PC-3 (cell line): ENCODE measurements at regions not wholly inside any gene's neighbourhood (a gene's known extent, or its start where the extent isn't known, plus 50 kb on each side); places are given as distances from the start of the nearest gene placed in this dataset.

Experiments used
- ATAC-seq: fragments of 200-7000 bp; cut with Tn5 transposase; 2 replicates; pipeline ENCODE4 v1.9.1; 2020; ENCODE audit warnings: mild to moderate bottlenecking, moderate library complexity
- BruUV-seq: library from RNA; stranded (reverse); fragments of 400-500 nt; replicated peaks from 2 replicates; lab custom pipeline; 2021; lab: Mats Ljungman, UMichigan
- CTCF ChIA-PET: fragments of 300-600 bp; sonication (Branson Sonifier 250); formaldehyde crosslinking; loops from one replicate; lab custom pipeline; 2022; ENCODE audit warnings: antibody characterized with exemption; lab: Charles Lee
- POLR2A ChIA-PET: fragments of 300-600 bp; sonication (Branson Sonifier 250); formaldehyde crosslinking; loops from one replicate; lab custom pipeline; 2022; ENCODE audit warnings: antibody characterized with exemption; ENCODE audit not compliant: unreplicated experiment; lab: Charles Lee
- DNase-seq: peaks from one replicate; pipeline ENCODE4 v3.0.0-alpha.2; 2015
- H2AFZ ChIP-seq: fragments of 300-600 bp; sonication (generic); 2 replicates; pipeline ENCODE4 v1.6.0; 2016; ENCODE audit warnings: antibody characterized with exemption, low read length
- H3F3A ChIP-seq: fragments of 300-600 bp; sonication (generic); one replicate; pipeline ENCODE4 v1.6.0; 2017; ENCODE audit warnings: antibody characterized with exemption, low read length, control low read depth, mild to moderate bottlenecking; ENCODE audit not compliant: unreplicated experiment
- H3K27ac ChIP-seq: fragments of 300-600 bp; sonication (generic); 2 replicates; pipeline ENCODE4 v1.5.1; 2016; ENCODE audit warnings: mild to moderate bottlenecking, low read length
- H3K27me3 ChIP-seq: fragments of 300-600 bp; sonication (generic); 2 replicates; pipeline ENCODE4 v1.6.1; 2016; ENCODE audit warnings: low read length, mixed read lengths
- H3K36me3 ChIP-seq: fragments of 300-600 bp; sonication (generic); 2 replicates; pipeline ENCODE4 v1.6.1; 2016; ENCODE audit warnings: low read depth, mixed run types, low read length, mixed read lengths
- H3K4me1 ChIP-seq: fragments of 300-600 bp; sonication (generic); 2 replicates; pipeline ENCODE4 v1.5.1; 2016; ENCODE audit warnings: low read length; ENCODE audit not compliant: insufficient read depth
- H3K4me2 ChIP-seq: fragments of 300-600 bp; sonication (generic); 2 replicates; pipeline ENCODE4 v1.6.0; 2016; ENCODE audit warnings: low read length
- H3K4me3 ChIP-seq: fragments of 300-600 bp; sonication (generic); 2 replicates; pipeline ENCODE4 v1.5.1; 2016; ENCODE audit warnings: mild to moderate bottlenecking, low read length, mixed read lengths
- H3K79me2 ChIP-seq: fragments of 300-600 bp; sonication (generic); 2 replicates; pipeline ENCODE4 v1.6.1; 2017; ENCODE audit warnings: low read length, mixed read lengths
- H3K9ac ChIP-seq: fragments of 300-600 bp; sonication (generic); 2 replicates; pipeline ENCODE4 v1.6.0; 2016; ENCODE audit warnings: mild to moderate bottlenecking, low read length
- H3K9me2 ChIP-seq: fragments of 300-600 bp; sonication (generic); replicated peaks from 2 replicates; pipeline ENCODE4 v1.6.1; 2016; ENCODE audit warnings: mixed run types, low read length, mixed read lengths
- H3K9me3 ChIP-seq: fragments of 300-600 bp; sonication (generic); 2 replicates; pipeline ENCODE4 v1.6.1; 2016; ENCODE audit warnings: low read length, mixed read lengths
- H4K20me1 ChIP-seq: fragments of 300-600 bp; sonication (generic); 2 replicates; pipeline ENCODE4 v1.6.1; 2016; ENCODE audit warnings: low read length, mixed read lengths
- CTCF ChIP-seq: fragments of 300-600 bp; sonication (generic); conservative IDR thresholded peaks from 2 replicates; pipeline ENCODE4 v1.5.1; 2017; ENCODE audit warnings: antibody characterized with exemption, low read depth, mild to moderate bottlenecking, low read length
- EZH2 ChIP-seq: fragments of 300-600 bp; sonication (generic); IDR thresholded peaks from one replicate; pipeline ENCODE4 v1.6.1; 2017; ENCODE audit warnings: antibody characterized with exemption, mild to moderate bottlenecking, low read length; ENCODE audit not compliant: unreplicated experiment
- EZH2phosphoT487 ChIP-seq: fragments of 300-600 bp; sonication (generic); IDR thresholded peaks from 2 replicates; pipeline ENCODE4 v1.6.1; 2018; ENCODE audit warnings: mild to moderate bottlenecking, antibody characterized with exemption, low read length, borderline replicate concordance
- intact Hi-C: fragments of 100-400 bp; cut with micrococcal nuclease; formaldehyde crosslinking; loops from 2 replicates; pipeline ENCODE4 v1.9.0; 2023

DNA sequence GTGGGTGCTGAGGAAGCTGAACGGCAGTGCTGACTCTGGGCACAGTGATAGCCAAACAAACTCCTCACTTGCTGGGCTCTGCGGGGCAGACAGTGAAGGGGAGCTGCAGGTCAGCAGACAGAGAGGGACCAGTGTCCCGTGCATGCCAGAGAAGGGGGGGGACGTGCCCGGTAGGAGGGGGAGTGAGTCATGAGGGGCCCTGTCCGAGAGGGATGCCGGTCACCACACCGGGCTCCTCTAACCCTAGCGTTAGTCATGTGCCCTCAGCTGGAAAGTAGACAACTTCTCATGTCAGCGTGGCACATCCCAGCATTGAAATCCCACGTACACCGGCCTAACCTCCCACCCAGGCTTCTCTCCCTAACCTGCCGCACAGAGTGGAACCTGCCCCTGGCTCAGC lies 117.1 kb upstream of the DPP6 start:
- H3K79me2 ChIP-seq, result no peaks in the 10 kb centered on the region
- H3K4me2 ChIP-seq, result no peak overlapping the region
- no peaks in the 10 kb centered on the region for H3K4me1 ChIP-seq
- H3F3A ChIP-seq, result no peaks in the 10 kb centered on the region
- intact Hi-C loops, result no loop called here
- no peak for ATAC-seq
- POLR2A ChIA-PET, result no interaction called here
- no peak overlapping the region for H2AFZ ChIP-seq
- no peaks in the 10 kb centered on the region for H3K36me3 ChIP-seq
- no peaks in the 10 kb centered on the region for H3K9me2 ChIP-seq
- CTCF ChIA-PET, result no interaction called here
- no peak overlapping the region for H3K9ac ChIP-seq
- TF ChIP-seq EZH2 (no peak), EZH2phosphoT487 (no peak), CTCF (no peak)
- H3K27ac ChIP-seq, result no peak overlapping the region
- no peaks in the 10 kb centered on the region for H4K20me1 ChIP-seq
- no TSS peak for BruUV-seq
- H3K9me3 ChIP-seq, result no peaks in the 10 kb centered on the region
- no peaks in the 10 kb centered on the region for H3K27me3 ChIP-seq
- DNase-seq, result no peak
- H3K4me3 ChIP-seq, result no peak overlapping the region

DNA sequence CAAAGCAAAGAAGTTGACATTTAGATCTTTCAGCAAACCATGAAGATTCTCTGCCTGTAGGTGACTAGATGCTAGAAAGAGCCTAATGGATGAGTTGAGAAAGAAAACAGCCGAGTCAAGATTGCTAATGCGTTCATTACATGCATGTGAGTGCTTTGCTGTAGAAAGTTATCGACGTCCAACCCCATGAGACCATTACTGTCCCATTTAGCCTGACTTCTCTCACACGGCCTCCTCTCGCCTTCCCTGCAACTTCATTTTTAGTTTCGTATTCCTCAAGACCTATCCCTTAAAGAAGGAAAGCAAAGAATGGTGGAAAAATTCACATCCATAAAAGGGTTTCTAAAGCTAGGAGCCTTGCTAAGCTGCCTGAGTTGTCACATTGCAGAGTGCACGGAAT lies 113.7 kb upstream of the DPP6 start:
- peaks cover 3% of the 10 kb centered on the region; the same call in 1 of the 2 replicates for H3K27me3 ChIP-seq
- H3K9me2 ChIP-seq, result no peaks in the 10 kb centered on the region
- no peaks in the 10 kb centered on the region for H3K36me3 ChIP-seq
- H3K9me3 ChIP-seq, result no peaks in the 10 kb centered on the region
- no peak overlapping the region for H3K27ac ChIP-seq
- ChIA-PET POLR2A (no interaction called here), CTCF (no interaction called here)
- intact Hi-C loops, result no loop called here
- TF ChIP-seq EZH2phosphoT487, result no peak
- TF ChIP-seq CTCF, result no peak
- no peaks in the 10 kb centered on the region for H3F3A ChIP-seq
- no peaks in the 10 kb centered on the region for H3K79me2 ChIP-seq
- no peaks in the 10 kb centered on the region for H4K20me1 ChIP-seq
- DNase-seq (no peak), ATAC-seq (no peak)
- H3K4me3 ChIP-seq, result no peak overlapping the region
- no peaks in the 10 kb centered on the region for H3K4me1 ChIP-seq
- no peak overlapping the region for H2AFZ ChIP-seq
- no TSS peak for BruUV-seq
- H3K4me2 ChIP-seq, result no peak overlapping the region
- H3K9ac ChIP-seq, result no peak overlapping the region

DNA sequence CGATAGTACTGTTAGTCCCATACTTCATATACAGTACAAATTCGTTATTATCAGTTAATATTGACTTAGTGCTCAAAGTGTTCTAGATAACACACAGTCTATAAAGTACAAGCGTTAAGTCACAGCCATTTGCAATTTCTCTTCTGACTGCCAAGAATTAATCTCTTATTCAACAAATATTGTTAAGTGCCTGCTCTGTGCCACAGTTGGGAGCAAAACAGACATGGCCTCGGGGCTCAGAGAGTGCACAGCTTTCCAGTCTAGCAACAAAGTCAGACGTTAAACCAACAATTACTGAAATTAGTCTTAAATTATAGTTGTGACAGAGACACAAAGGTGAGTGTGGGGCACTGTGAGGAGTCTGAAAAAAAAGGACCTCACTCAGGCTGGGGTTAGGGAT lies 113.0 kb upstream of the DPP6 start:
- intact Hi-C loops, result no loop called here
- no peaks in the 10 kb centered on the region for H3K9me2 ChIP-seq

More for the DNA sequence above, 113.0 kb upstream of the DPP6 start:
- DNase-seq (no peak), ATAC-seq (no peak)
- CTCF ChIA-PET, result no interaction called here
- no peak overlapping the region for H3K9ac ChIP-seq
- no peaks in the 10 kb centered on the region for H3K9me3 ChIP-seq
- H4K20me1 ChIP-seq, result no peaks in the 10 kb centered on the region
- no peaks in the 10 kb centered on the region for H3K79me2 ChIP-seq
- POLR2A ChIA-PET, result no interaction called here
- no peak overlapping the region for H3K4me3 ChIP-seq
- H3K27me3 ChIP-seq, result peaks cover 10% of the 10 kb centered on the region; the same call in 1 of the 2 replicates
- TF ChIP-seq EZH2phosphoT487 (no peak), EZH2 (no peak), CTCF (no peak)
- H3K27ac ChIP-seq, result no peak overlapping the region
- no peaks in the 10 kb centered on the region for H3F3A ChIP-seq
- no peaks in the 10 kb centered on the region for H3K36me3 ChIP-seq
- no peak overlapping the region for H2AFZ ChIP-seq
- no TSS peak for BruUV-seq
- no peak overlapping the region for H3K4me2 ChIP-seq
- no peaks in the 10 kb centered on the region for H3K4me1 ChIP-seq
